ENCODE measurements at regions not wholly inside any gene's neighbourhood (a gene's known extent, or its start where the extent isn't known, plus 50 kb on each side); places are given as distances from the start of the nearest gene placed in this dataset.

DNA sequence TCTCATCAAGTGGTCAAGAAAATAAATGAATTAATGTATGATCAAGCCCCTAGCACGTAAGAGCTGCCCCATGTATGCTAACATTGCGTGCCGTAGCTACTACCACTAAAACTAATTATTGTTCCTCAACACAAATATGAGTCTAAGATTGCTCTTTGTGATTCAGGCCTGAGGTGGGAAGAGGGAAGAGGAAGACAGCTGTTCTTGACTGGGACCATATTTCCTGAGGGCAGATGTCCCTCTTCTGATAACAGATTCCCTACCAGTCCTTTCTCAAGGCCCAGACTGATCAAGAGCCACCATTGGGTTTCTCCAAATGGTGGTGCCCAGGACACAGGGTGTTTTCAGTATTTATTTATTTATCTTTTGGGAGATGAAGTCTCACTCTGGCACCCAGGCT is 87.2 kb upstream of the CADM1 start:
- H2AFZ ChIP-seq (ENCODE audit: low read length) = no peak overlapping the region

DNA sequence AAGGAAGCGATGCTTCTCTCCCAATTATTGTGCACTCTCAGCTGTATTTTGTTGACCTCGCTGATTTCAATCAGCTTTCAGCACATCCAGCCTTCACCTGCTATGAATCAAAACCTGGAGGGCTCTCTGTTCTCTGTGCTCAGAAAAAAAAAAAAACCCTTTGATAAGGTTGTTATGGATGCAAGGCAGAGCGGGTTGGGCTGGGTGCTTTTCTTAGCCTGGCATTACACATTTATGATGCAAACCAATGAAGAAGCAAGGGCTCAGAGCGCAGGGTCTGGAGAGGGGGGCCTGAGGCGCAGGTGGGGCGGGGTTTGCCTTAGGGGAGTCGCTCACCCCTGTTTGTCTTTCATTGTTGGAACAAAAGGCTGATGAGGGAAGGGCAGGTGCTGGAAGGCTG is 86.0 kb upstream of the CADM1 start:
- H3K4me3 ChIP-seq (ENCODE audit: low read depth, low read length, poor library complexity, severe bottlenecking) = no peak overlapping the region
- no peaks in the 10 kb centered on the region for H3K9me3 ChIP-seq (ENCODE audit: low read length)
- H2AFZ ChIP-seq (ENCODE audit: low read length) = no peak overlapping the region
- H3K4me2 ChIP-seq (ENCODE audit: low read length) = no peak overlapping the region
- H4K20me1 ChIP-seq (ENCODE audit: insufficient read depth, low read length) = no peaks in the 10 kb centered on the region
- no peaks in the 10 kb centered on the region for H3K9me2 ChIP-seq (ENCODE audit: low read depth, low read length)
- H3K79me2 ChIP-seq (ENCODE audit: insufficient read depth, low read length) = no peaks in the 10 kb centered on the region
- no peaks in the 10 kb centered on the region for H3F3A ChIP-seq (ENCODE audit: insufficient read depth, low read length)
- H3K36me3 ChIP-seq (ENCODE audit: insufficient read depth, low read length) = no peaks in the 10 kb centered on the region
- H3K4me1 ChIP-seq (ENCODE audit: insufficient read depth, low read length, severe bottlenecking) = no peaks in the 10 kb centered on the region
- H3K9ac ChIP-seq (ENCODE audit: low read length) = no peak overlapping the region
- H3K27ac ChIP-seq (ENCODE audit: low read depth, low read length, poor library complexity, severe bottlenecking) = no peak overlapping the region
- TF ChIP-seq, protein P1, sequence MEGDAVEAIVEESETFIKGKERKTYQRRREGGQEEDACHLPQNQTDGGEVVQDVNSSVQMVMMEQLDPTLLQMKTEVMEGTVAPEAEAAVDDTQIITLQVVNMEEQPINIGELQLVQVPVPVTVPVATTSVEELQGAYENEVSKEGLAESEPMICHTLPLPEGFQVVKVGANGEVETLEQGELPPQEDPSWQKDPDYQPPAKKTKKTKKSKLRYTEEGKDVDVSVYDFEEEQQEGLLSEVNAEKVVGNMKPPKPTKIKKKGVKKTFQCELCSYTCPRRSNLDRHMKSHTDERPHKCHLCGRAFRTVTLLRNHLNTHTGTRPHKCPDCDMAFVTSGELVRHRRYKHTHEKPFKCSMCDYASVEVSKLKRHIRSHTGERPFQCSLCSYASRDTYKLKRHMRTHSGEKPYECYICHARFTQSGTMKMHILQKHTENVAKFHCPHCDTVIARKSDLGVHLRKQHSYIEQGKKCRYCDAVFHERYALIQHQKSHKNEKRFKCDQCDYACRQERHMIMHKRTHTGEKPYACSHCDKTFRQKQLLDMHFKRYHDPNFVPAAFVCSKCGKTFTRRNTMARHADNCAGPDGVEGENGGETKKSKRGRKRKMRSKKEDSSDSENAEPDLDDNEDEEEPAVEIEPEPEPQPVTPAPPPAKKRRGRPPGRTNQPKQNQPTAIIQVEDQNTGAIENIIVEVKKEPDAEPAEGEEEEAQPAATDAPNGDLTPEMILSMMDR (IDR thresholded peaks at IDR 0.05; ENCODE audit: low read length) = no peak
- TF ChIP-seq EZH2 (IDR thresholded peaks at IDR 0.05; ENCODE audit: borderline replicate concordance, low read length) = no peak
- H3K27me3 ChIP-seq (ENCODE audit: insufficient read depth, low read length) = no peaks in the 10 kb centered on the region

More for the DNA sequence above, 87.2 kb upstream of the CADM1 start:
- Histone ChIP-seq H3K4me2 (ENCODE audit: low read length) (no peak overlapping the region), H3K9me2 (ENCODE audit: low read depth, low read length) (no peaks in the 10 kb centered on the region), H3K4me1 (ENCODE audit: insufficient read depth, low read length, severe bottlenecking) (no peaks in the 10 kb centered on the region), H3K9ac (ENCODE audit: low read length) (no peak overlapping the region), H3F3A (ENCODE audit: insufficient read depth, low read length) (no peaks in the 10 kb centered on the region), H4K20me1 (ENCODE audit: insufficient read depth, low read length) (no peaks in the 10 kb centered on the region), H3K27ac (ENCODE audit: low read depth, low read length, poor library complexity, severe bottlenecking) (no peak overlapping the region), H3K36me3 (ENCODE audit: insufficient read depth, low read length) (no peaks in the 10 kb centered on the region), H3K27me3 (ENCODE audit: insufficient read depth, low read length) (no peaks in the 10 kb centered on the region), H3K79me2 (ENCODE audit: insufficient read depth, low read length) (no peaks in the 10 kb centered on the region), H3K4me3 (ENCODE audit: low read depth, low read length, poor library complexity, severe bottlenecking) (no peak overlapping the region), H3K9me3 (ENCODE audit: low read length) (no peaks in the 10 kb centered on the region)
- TF ChIP-seq EZH2 (IDR thresholded peaks at IDR 0.05; ENCODE audit: borderline replicate concordance, low read length) = no peak
- TF ChIP-seq, protein P1 (IDR thresholded peaks at IDR 0.05; ENCODE audit: low read length) = no peak

DNA sequence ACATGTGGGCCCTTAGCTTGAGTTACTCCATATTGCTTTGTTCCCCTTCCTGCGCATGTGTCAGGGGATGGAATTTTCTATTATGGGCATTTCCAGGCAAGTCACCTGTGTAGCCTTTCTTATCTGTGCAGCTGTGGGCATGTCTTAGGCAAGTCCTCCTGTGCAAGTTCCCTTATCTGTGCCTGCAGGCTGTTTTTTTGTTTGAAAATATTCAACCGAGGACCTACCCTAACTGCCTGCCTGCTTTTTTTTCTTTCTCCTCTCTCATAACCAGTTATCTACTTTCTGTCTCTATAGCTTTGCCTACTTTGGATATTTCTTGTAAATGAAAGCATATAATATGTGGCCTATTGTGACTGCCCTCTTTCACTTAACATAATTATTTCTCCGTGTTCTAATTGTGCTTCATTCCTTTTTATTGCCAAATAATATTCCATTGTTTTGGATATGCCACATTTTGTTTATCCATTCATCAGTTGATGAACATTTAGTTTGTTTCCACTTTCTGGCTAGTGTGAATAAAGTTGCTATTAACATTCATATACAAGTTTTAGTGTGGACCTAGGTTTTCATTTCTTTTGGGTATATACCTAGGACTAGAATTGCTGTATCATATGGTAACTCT is 83.6 kb upstream of the CADM1 start:
- H3K9me3 ChIP-seq (ENCODE audit: low read length) = no peaks in the 10 kb centered on the region
- TF ChIP-seq, protein P1 (IDR thresholded peaks at IDR 0.05; ENCODE audit: low read length) = no peak
- no peak overlapping the region for H3K4me3 ChIP-seq (ENCODE audit: low read depth, low read length, poor library complexity, severe bottlenecking)
- no peak overlapping the region for H2AFZ ChIP-seq (ENCODE audit: low read length)
- H3K4me1 ChIP-seq (ENCODE audit: insufficient read depth, low read length, severe bottlenecking) = no peaks in the 10 kb centered on the region
- no peak overlapping the region for H3K27ac ChIP-seq (ENCODE audit: low read depth, low read length, poor library complexity, severe bottlenecking)
- no peak overlapping the region for H3K4me2 ChIP-seq (ENCODE audit: low read length)
- no peaks in the 10 kb centered on the region for H3K36me3 ChIP-seq (ENCODE audit: insufficient read depth, low read length)
- no peaks in the 10 kb centered on the region for H3F3A ChIP-seq (ENCODE audit: insufficient read depth, low read length)
- no peaks in the 10 kb centered on the region for H3K9me2 ChIP-seq (ENCODE audit: low read depth, low read length)
- H4K20me1 ChIP-seq (ENCODE audit: insufficient read depth, low read length) = no peaks in the 10 kb centered on the region
- H3K27me3 ChIP-seq (ENCODE audit: insufficient read depth, low read length) = no peaks in the 10 kb centered on the region
- H3K9ac ChIP-seq (ENCODE audit: low read length) = no peak overlapping the region
- H3K79me2 ChIP-seq (ENCODE audit: insufficient read depth, low read length) = no peaks in the 10 kb centered on the region

All from OCI-LY1 (cell line).